Kidney (tissue), 13 donors: ENCODE measurements at regions not wholly inside any gene's neighbourhood (a gene's known extent, or its start where the extent isn't known, plus 50 kb on each side); places are given as distances from the start of the nearest gene placed in this dataset.

ENCODE experiments used
- DNase-seq, 5 donors: peaks; one replicate each; pipeline ENCODE4 v3.0.0-alpha.2; 2013 to 2020
- FAIRE-seq: peaks from 2 replicates; lab custom pipeline; 2012; peaks lifted over from hg19 to GRCh38; lab: Jason Lieb, UNC
- H3K27ac ChIP-seq, 2 donors: one replicate each; pipeline ENCODE4 v1.7.0; 2013; ENCODE audit warnings: low read depth in 2 of 2, low read length in 2 of 2, inconsistent platforms in 1 of 2
- H3K27me3 ChIP-seq: one replicate; pipeline ENCODE4 v1.7.1; 2013; ENCODE audit warnings: low read length, inconsistent platforms; ENCODE audit not compliant: control insufficient read depth, insufficient read depth
- H3K36me3 ChIP-seq, 3 donors: one replicate each; pipeline versions ENCODE4 v1.7.0 to v1.7.1; 2013; ENCODE audit warnings: low read length in 3 of 3, control low read depth in 1 of 3, inconsistent platforms in 1 of 3; ENCODE audit not compliant: insufficient read depth in 3 of 3, control insufficient read depth in 2 of 3
- H3K4me1 ChIP-seq, 3 donors: one replicate each; pipeline versions ENCODE4 v1.7.0 to v1.7.1; 2013; ENCODE audit warnings: low read length in 3 of 3, inconsistent platforms in 1 of 3, low read depth in 1 of 3; ENCODE audit not compliant: control insufficient read depth in 2 of 3, insufficient read depth in 2 of 3
- H3K4me3 ChIP-seq, 3 donors: one replicate each; pipeline versions ENCODE4 v1.7.0 to v1.8.1; 2013; ENCODE audit warnings: low read length in 3 of 3, control low read depth in 1 of 3, inconsistent platforms in 1 of 3
- H3K9ac ChIP-seq, 3 donors: one replicate each; pipeline versions ENCODE4 v1.7.0 to v1.7.1; 2013; ENCODE audit warnings: low read length in 3 of 3, control low read depth in 1 of 3, inconsistent platforms in 1 of 3
- H3K9me3 ChIP-seq, 3 donors: one replicate each; pipeline versions ENCODE4 v1.7.0 to v1.7.1; 2013; ENCODE audit warnings: low read length in 3 of 3, control low read depth in 1 of 3, inconsistent platforms in 1 of 3; ENCODE audit not compliant: control insufficient read depth in 2 of 3, insufficient read depth in 1 of 3
- CTCF ChIP-seq: IDR thresholded peaks from 3 replicates; pipeline ENCODE4 v1.5.1; 2012; ENCODE audit warnings: mild to moderate bottlenecking, moderate library complexity, borderline replicate concordance; ENCODE audit not compliant: insufficient read depth; ENCODE audit errors: extremely low read depth
- intact Hi-C: fragments of 100-400 bp; cut with DNase I; formaldehyde crosslinking; loops from one replicate; pipeline ENCODE4 v1.11.1; 2022
- donor health status: control.
- donor health status: control.
- donor health status: control.
- donor health status: control.
- donor health status: control.
- donor health status: DM: yes; HTN: yes; CAD: no.
- donor health status: Normal renal cell carcinoma (clear cell type).

GRCh38 chr13:31890946-31891345 lies 140.6 kb upstream of the FRY start:
- Histone ChIP-seq H3K36me3 (no peaks in the 10 kb centered on the region), H3K9me3 (no peaks in the 10 kb centered on the region), H3K27ac (no peak overlapping the region), H3K4me3 (no peak overlapping the region), H3K27me3 (no peaks in the 10 kb centered on the region), H3K9ac (no peak overlapping the region), H3K4me1 (peaks cover 0 to 12% (median 4%) of the 10 kb centered on the region in 3 donors)
- FAIRE-seq: no peak
- DNase-seq: no peak
- intact Hi-C loops: no loop called here
- TF ChIP-seq CTCF: no peak

DNA sequence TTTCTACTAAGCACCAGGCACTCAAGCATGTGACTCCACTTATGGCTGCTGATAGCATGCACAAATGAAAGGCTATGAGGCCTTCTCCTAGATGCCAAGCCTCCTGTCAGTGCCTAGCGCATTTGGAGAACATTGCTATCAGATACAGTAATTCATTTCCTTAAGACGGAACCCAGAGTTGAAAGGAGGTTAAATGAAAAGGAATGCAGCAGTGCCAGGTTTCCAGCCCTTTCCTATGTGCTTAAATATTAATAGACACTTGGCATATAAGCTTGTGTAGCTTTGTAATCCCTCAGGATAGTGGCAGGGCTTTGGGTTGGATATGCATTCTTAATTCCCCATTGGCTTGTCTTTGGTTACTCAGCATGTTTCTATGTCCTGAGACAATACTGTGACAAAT lies 140.1 kb upstream of the FRY start:
- H3K9ac ChIP-seq: no peak overlapping the region
- no peak overlapping the region for H3K4me3 ChIP-seq
- TF ChIP-seq CTCF: no peak
- no peaks in the 10 kb centered on the region for H3K9me3 ChIP-seq
- H3K36me3 ChIP-seq: no peaks in the 10 kb centered on the region
- no peak overlapping the region for H3K27ac ChIP-seq
- DNase-seq (peak in 2 of 5 donors; percentile 51 to 58), FAIRE-seq (no peak)
- intact Hi-C loops: no loop called here
- H3K27me3 ChIP-seq: no peaks in the 10 kb centered on the region
- peaks cover 0 to 7% (median 4%) of the 10 kb centered on the region in 3 donors for H3K4me1 ChIP-seq

- Histone ChIP-seq H3K9me3 (no peaks in the 10 kb centered on the region), H3K27me3 (no peaks in the 10 kb centered on the region), H3K4me3 (no peak overlapping the region), H3K27ac (no peak overlapping the region), H3K9ac (no peak overlapping the region), H3K4me1 (peaks cover 0 to 4% (median 3%) of the 10 kb centered on the region in 3 donors), H3K36me3 (no peaks in the 10 kb centered on the region)
- intact Hi-C loops: no loop called here
- no peak for FAIRE-seq
- no peak for TF ChIP-seq CTCF
- no peak for DNase-seq
Observed at GRCh38 chr13:31894931-31895330, 136.6 kb upstream of the FRY start.

- Histone ChIP-seq H3K27ac (no peak overlapping the region), H3K36me3 (no peaks in the 10 kb centered on the region), H3K27me3 (no peaks in the 10 kb centered on the region), H3K9me3 (no peaks in the 10 kb centered on the region), H3K4me3 (no peak overlapping the region), H3K4me1 (peaks cover 0 to 4% (median 3%) of the 10 kb centered on the region in 3 donors), H3K9ac (no peak overlapping the region)
- intact Hi-C loops: no loop called here
- DNase-seq (no peak), FAIRE-seq (no peak)
- TF ChIP-seq CTCF: no peak
Observed at GRCh38 chr13:31895691-31896090, 135.9 kb upstream of the FRY start.
